GM12878 (cell line): ENCODE measurements at regions not wholly inside any gene's neighbourhood (a gene's known extent, or its start where the extent isn't known, plus 50 kb on each side); places are given as distances from the start of the nearest gene placed in this dataset.

Source experiments
- ATAC-seq: fragments of 200-7000 bp; cut with Tn5 transposase; 3 replicates; pipeline ENCODE4 v1.9.1; 2020; ENCODE audit warnings: mild to moderate bottlenecking, moderate library complexity
- BruUV-seq: library from RNA; stranded (reverse); fragments of 400-500 nt; replicated peaks from 2 replicates; lab custom pipeline; 2021; lab: Mats Ljungman, UMichigan
- CTCF ChIA-PET: fragments of 300-600 bp; sonication (Branson Sonifier 250); formaldehyde crosslinking; extraction: SDS; loops from one replicate; lab custom pipeline; 2021; ENCODE audit warnings: inconsistent platforms; lab: Yijun Ruan, JAX
- POLR2A ChIA-PET: fragments of 350-600 bp; formaldehyde crosslinking; extraction: SDS; loops from one replicate; lab custom pipeline; 2021; ENCODE audit warnings: inconsistent platforms; lab: Charles Lee
- RAD21 ChIA-PET: fragments of 300-600 bp; sonication (Branson Sonifier 250); formaldehyde crosslinking; loops from one replicate; lab custom pipeline; 2023; ENCODE audit warnings: antibody characterized with exemption; ENCODE audit not compliant: unreplicated experiment; lab: Charles Lee
- SMC1A ChIA-PET: fragments of 300-600 bp; sonication (Branson Sonifier 250); formaldehyde crosslinking; loops from one replicate; lab custom pipeline; 2023; ENCODE audit not compliant: unreplicated experiment, uncharacterized antibody; lab: Charles Lee
- DNase-seq: peaks from one replicate; pipeline ENCODE4 v3.0.0-alpha.2; 2011; ENCODE audit warnings: low read depth, low spot score
- FAIRE-seq: peaks from 3 replicates; lab custom pipeline; 2011; peaks lifted over from hg19 to GRCh38; lab: Jason Lieb, UNC
- H2AFZ ChIP-seq: 2 replicates; pipeline ENCODE4 v1.6.0; 2011; ENCODE audit warnings: low read depth, low read length, control low read depth; ENCODE audit not compliant: control insufficient read depth
- H3K27ac ChIP-seq: 2 replicates; pipeline ENCODE4 v1.5.1; 2011; ENCODE audit warnings: control low read depth; ENCODE audit not compliant: control insufficient read depth, insufficient read depth
- H3K27me3 ChIP-seq, 2 experiments: replicated peaks in 1 of 2; 2 replicates each; pipeline versions ENCODE4 v1.6.0 to v1.6.1; 2011; ENCODE audit warnings: low read length in 1 of 2; ENCODE audit not compliant: control insufficient read depth in 2 of 2, insufficient read depth in 2 of 2
- H3K36me3 ChIP-seq, 2 experiments: 2 replicates each; pipeline ENCODE4 v1.5.1; 2011; ENCODE audit warnings: low read length in 1 of 2; ENCODE audit not compliant: control insufficient read depth in 2 of 2, insufficient read depth in 2 of 2
- H3K4me1 ChIP-seq: 2 replicates; pipeline ENCODE4 v1.6.1; 2011; ENCODE audit warnings: mild to moderate bottlenecking, low read length, moderate library complexity, mixed read lengths; ENCODE audit not compliant: control insufficient read depth, insufficient read depth
- H3K4me2 ChIP-seq: 2 replicates; pipeline ENCODE4 v1.6.0; 2011; ENCODE audit warnings: control low read depth; ENCODE audit not compliant: control insufficient read depth, insufficient read depth
- H3K4me3 ChIP-seq: fragments of 200-600 bp; sonication (generic); 2 replicates; pipeline ENCODE4 v1.5.1; 2016
- H3K79me2 ChIP-seq: 2 replicates; pipeline ENCODE4 v1.6.0; 2011; ENCODE audit warnings: low read length; ENCODE audit not compliant: control insufficient read depth, insufficient read depth
- H3K9ac ChIP-seq: 2 replicates; pipeline ENCODE4 v1.8.0; 2011; ENCODE audit warnings: low read length, control low read depth, mixed read lengths; ENCODE audit not compliant: control insufficient read depth, insufficient read depth
- H3K9me3 ChIP-seq: replicated peaks from 3 replicates; pipeline ENCODE4 v1.5.1; 2011; ENCODE audit warnings: mild to moderate bottlenecking, low read length; ENCODE audit not compliant: control insufficient read depth, insufficient read depth
- H4K20me1 ChIP-seq: 2 replicates; pipeline ENCODE4 v1.6.0; 2011; ENCODE audit not compliant: control insufficient read depth, insufficient read depth
- ASH2L ChIP-seq: fragments of 300-600, 200-600 bp; sonication (generic); IDR thresholded peaks from 2 replicates; pipeline ENCODE4 v1.6.1; 2017; ENCODE audit warnings: low read depth, mild to moderate bottlenecking, borderline replicate concordance
- BCLAF1 ChIP-seq: fragments of 450-650 bp; IDR thresholded peaks from 2 replicates; pipeline ENCODE4 v1.6.1; 2017; ENCODE audit warnings: antibody characterized with exemption, mild to moderate bottlenecking, moderate library complexity
- CREM ChIP-seq: IDR thresholded peaks from 2 replicates; pipeline ENCODE4 v1.6.1; 2014; ENCODE audit warnings: antibody characterized with exemption, low read depth
- GABPA ChIP-seq: IDR thresholded peaks from 2 replicates; pipeline ENCODE4 v1.6.1; 2014; ENCODE audit warnings: antibody characterized with exemption, low read depth, mild to moderate bottlenecking, inconsistent platforms
- HCFC1 ChIP-seq: fragments of 150-350 bp; IDR thresholded peaks from 2 replicates; pipeline ENCODE4 v1.6.1; 2014; ENCODE audit warnings: low read length
- KAT2A ChIP-seq: conservative IDR thresholded peaks from 2 replicates; pipeline ENCODE4 v1.6.1; 2011; ENCODE audit warnings: low read depth, low read length; ENCODE audit not compliant: control insufficient read depth
- LARP7 ChIP-seq: fragments of 450-650 bp; IDR thresholded peaks from 2 replicates; pipeline ENCODE4 v1.6.1; 2017; ENCODE audit warnings: mild to moderate bottlenecking
- MLLT1 ChIP-seq: fragments of 450-650 bp; IDR thresholded peaks from 2 replicates; pipeline ENCODE4 v1.6.1; 2016; ENCODE audit warnings: mild to moderate bottlenecking
- POLR2AphosphoS2 ChIP-seq: IDR thresholded peaks from 2 replicates; pipeline ENCODE4 v1.6.1; 2011; ENCODE audit warnings: low read depth, mild to moderate bottlenecking, low read length, improper control_type of control experiment, moderate library complexity
- REST ChIP-seq: IDR thresholded peaks from 2 replicates; pipeline ENCODE4 v1.6.1; 2012; ENCODE audit warnings: mild to moderate bottlenecking, low read depth, low read length
- SRF ChIP-seq, 2 experiments: IDR thresholded peaks; 2 replicates each; pipeline ENCODE4 v1.6.1; 2011; ENCODE audit warnings: low read depth in 2 of 2, low read length in 2 of 2, mild to moderate bottlenecking in 1 of 2, moderate library complexity in 1 of 2
- YBX1 ChIP-seq: fragments of 450-650 bp; IDR thresholded peaks from 2 replicates; pipeline ENCODE4 v1.6.1; 2016; ENCODE audit warnings: antibody characterized with exemption
- ZBTB4 ChIP-seq: fragments of 450-650 bp; formaldehyde crosslinking; IDR thresholded peaks from 2 replicates; pipeline ENCODE4 v1.4.0; 2022; ENCODE audit warnings: mild to moderate bottlenecking, moderate library complexity
- ZNF622 ChIP-seq: fragments of 450-650 bp; IDR thresholded peaks from 2 replicates; pipeline ENCODE4 v1.6.1; 2017; ENCODE audit warnings: mild to moderate bottlenecking, inconsistent platforms
- WGBS: methylation state at CpG from one replicate; pipeline ENCODE4 v1.1.6; 2016; ENCODE audit warnings: low lambda C conversion rate; ENCODE audit not compliant: insufficient replicate concordance, insufficient coverage; ENCODE audit errors: missing lambda C conversion rate; 5-methylcytosine and 5-hydroxymethylcytosine counted together
- in situ Hi-C: fragments of 300-500 bp; cut with MboI; formaldehyde crosslinking; loops from 9 replicates; pipeline ENCODE4 v1.14.3; 2018; ENCODE audit warnings: mixed read lengths
- intact Hi-C: fragments of 100-400 bp; cut with micrococcal nuclease; formaldehyde crosslinking; loops from one replicate; pipeline ENCODE4 v1.14.2; 2022; ENCODE audit not compliant: unreplicated experiment

DNA sequence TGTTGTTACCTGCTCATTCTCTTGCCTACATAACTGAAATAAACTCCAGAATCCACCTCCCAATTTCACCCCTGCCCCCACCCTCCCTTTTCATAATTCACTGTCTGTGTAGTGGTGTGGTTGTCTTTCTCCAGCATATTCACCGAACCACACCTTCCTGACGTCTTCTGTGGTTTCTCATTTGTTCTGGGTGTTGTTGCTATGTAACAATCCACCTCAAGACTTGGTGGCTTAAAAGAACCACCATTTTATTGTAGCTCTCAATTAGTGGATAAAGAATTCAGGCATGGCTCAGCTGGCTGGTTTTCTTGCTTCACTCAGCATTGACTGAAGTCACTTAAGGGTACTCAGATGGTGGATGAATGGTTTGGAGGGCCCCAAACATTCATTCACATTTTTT, 229.8 kb downstream of the MAF start:
- ChIA-PET SMC1A (no interaction called here), POLR2A (no interaction called here), RAD21 (no interaction called here), CTCF (no interaction called here)
- no peak overlapping the region for H3K9ac ChIP-seq
- H3K27ac ChIP-seq = no peak overlapping the region
- FAIRE-seq = no peak
- DNase-seq = no peak
- no peak for ATAC-seq
- no TSS peak for BruUV-seq
- intact Hi-C loops = no loop called here
- H2AFZ ChIP-seq = no peak overlapping the region
- in situ Hi-C loops = no loop called here
- H3K4me1 ChIP-seq = no peaks in the 10 kb centered on the region
- no peak overlapping the region for H3K4me3 ChIP-seq
- H4K20me1 ChIP-seq = no peaks in the 10 kb centered on the region
- H3K9me3 ChIP-seq = no peaks in the 10 kb centered on the region; the same call in 2 of the 3 replicates
- no peaks in the 10 kb centered on the region for H3K27me3 ChIP-seq
- 37% methylated on average over 2 of the region's 2 CpGs for WGBS
- H3K36me3 ChIP-seq = no peaks in the 10 kb centered on the region
- no peak overlapping the region for H3K4me2 ChIP-seq
- H3K79me2 ChIP-seq = no peaks in the 10 kb centered on the region
- TF ChIP-seq YBX1 = no peak
- no peak for TF ChIP-seq KAT2A
- no peak for TF ChIP-seq MLLT1
- no peak for TF ChIP-seq LARP7
- TF ChIP-seq ZNF622 = no peak
- TF ChIP-seq REST = no peak
- TF ChIP-seq BCLAF1 = no peak
- no peak for TF ChIP-seq GABPA
- no peak for TF ChIP-seq ASH2L
- TF ChIP-seq HCFC1 = no peak
- TF ChIP-seq SRF (IDR thresholded peaks at IDR 0.05; ENCODE audit: low read depth in 2 of 2, low read length in 2 of 2) = no peak
- no peak for TF ChIP-seq CREM
- TF ChIP-seq ZBTB4 (CRISPR knock-in tag) = no peak
- no peak for TF ChIP-seq POLR2AphosphoS2
